Activated CD8-positive, alpha-beta T cell treated with anti-CD3 and anti-CD28 coated beads, Interleukin-2, amount 10 ng/mL, durations not matched to agents 7 days and 5 days (primary cell): ENCODE measurements at regions not wholly inside any gene's neighbourhood (a gene's known extent, or its start where the extent isn't known, plus 50 kb on each side); places are given as distances from the start of the nearest gene placed in this dataset.

Experiments
- ATAC-seq: fragments of 150-1000 bp; cut with Tn5 transposase; one replicate; pipeline ENCODE4 v1.10.0; 2021; ENCODE audit warnings: moderate library complexity
- CTCF ChIA-PET: fragments of 350-600 bp; sonication (Branson Sonifier 250); formaldehyde crosslinking; loops from one replicate; lab custom pipeline; 2021; ENCODE audit warnings: antibody characterized with exemption; lab: Charles Lee
- POLR2A ChIA-PET: fragments of 350-600 bp; sonication (Branson Sonifier 250); formaldehyde crosslinking; loops from one replicate; lab custom pipeline; 2021; ENCODE audit warnings: antibody characterized with exemption; lab: Charles Lee
- DNase-seq: peaks from one replicate; pipeline ENCODE4 v3.0.0-alpha.2; 2020
- H3K27ac Mint-ChIP-seq: one replicate; pipeline ENCODE4 v1.8.0; 2021; ENCODE audit warnings: mild to moderate bottlenecking, mixed read lengths
- H3K27me3 Mint-ChIP-seq: one replicate; pipeline ENCODE4 v1.8.0; 2021; ENCODE audit warnings: low read depth, mixed read lengths
- H3K36me3 Mint-ChIP-seq: one replicate; pipeline ENCODE4 v1.8.0; 2021; ENCODE audit warnings: low read depth, mixed read lengths
- H3K4me1 Mint-ChIP-seq: one replicate; pipeline ENCODE4 v1.8.0; 2021; ENCODE audit warnings: low read depth, mixed read lengths
- H3K4me3 Mint-ChIP-seq: one replicate; pipeline ENCODE4 v1.8.0; 2021; ENCODE audit warnings: mild to moderate bottlenecking, mixed read lengths
- H3K9me3 Mint-ChIP-seq: one replicate; pipeline ENCODE4 v1.8.0; 2022; ENCODE audit warnings: mixed read lengths; ENCODE audit not compliant: insufficient read depth

DNA sequence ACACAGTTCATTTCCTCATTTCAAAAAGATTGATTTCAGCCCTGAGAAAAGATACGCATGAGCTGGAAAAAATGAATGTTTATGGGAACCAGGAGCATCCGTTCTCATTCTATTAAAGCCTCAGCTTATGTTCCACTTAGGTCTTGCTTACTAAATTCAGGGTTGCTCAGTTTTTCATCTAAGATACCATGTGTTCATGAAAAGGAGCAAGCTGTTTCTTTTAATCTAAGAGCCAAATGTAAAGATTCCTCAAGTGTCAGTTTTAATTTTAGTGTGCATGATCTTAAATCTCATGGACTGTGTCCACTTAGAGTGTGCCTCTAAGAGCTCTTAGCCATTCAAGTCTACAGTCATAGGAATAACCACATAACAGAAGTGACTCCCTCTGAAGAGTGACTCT is 141.5 kb upstream of the ARHGAP42 start:
- Mint-ChIP-seq H3K9me3 (no peaks in the 10 kb centered on the region), H3K27me3 (no peaks in the 10 kb centered on the region), H3K27ac (no peak overlapping the region), H3K36me3 (no peaks in the 10 kb centered on the region), H3K4me1 (no peaks in the 10 kb centered on the region), H3K4me3 (no peak overlapping the region)
- DNase-seq (no peak), ATAC-seq (no peak)
- POLR2A ChIA-PET = no interaction called here
- CTCF ChIA-PET = no interaction called here

DNA sequence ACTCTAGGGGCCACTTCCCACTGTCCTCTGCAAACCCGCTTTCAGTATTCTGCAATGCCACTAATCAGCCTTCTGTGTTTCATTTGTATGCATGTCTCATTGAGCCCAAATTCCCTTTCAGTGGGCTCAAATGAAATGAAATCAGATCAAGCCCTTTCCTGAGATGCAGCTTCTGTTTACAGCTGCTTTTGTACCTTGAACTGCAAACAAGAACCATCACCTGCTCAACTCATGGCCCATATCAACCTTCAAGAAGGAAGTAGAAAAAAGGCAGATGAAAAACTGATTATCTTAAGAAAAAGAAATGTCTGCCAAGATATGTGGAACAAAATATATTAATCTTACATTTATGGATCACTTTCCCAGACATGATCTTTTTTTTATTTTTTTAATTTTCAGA is 141.1 kb upstream of the ARHGAP42 start:
- Mint-ChIP-seq H3K27ac (no peak overlapping the region), H3K4me1 (no peaks in the 10 kb centered on the region), H3K9me3 (no peaks in the 10 kb centered on the region), H3K4me3 (no peak overlapping the region), H3K36me3 (no peaks in the 10 kb centered on the region), H3K27me3 (no peaks in the 10 kb centered on the region)
- POLR2A ChIA-PET = no interaction called here
- ATAC-seq = no peak
- no peak for DNase-seq
- CTCF ChIA-PET = no interaction called here

DNA sequence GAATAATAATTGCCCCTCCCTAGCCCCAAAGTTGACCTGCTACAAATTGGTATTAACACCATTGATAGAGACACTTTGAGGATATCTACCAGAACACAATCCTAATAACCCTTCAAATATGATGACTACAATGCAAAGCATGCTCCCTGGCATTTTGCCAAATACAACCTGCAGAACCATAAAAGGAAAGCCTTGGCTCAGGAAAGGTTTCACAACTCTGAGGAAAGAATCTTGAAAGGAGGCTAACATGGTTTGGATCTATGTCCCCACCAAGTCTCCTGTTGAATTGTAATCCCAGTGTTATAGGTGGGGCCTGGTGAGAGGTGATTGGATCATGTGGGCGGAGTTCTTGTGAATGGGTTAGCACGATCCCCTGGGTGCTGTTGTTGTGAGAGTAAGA is 140.4 kb upstream of the ARHGAP42 start:
- CTCF ChIA-PET = no interaction called here
- DNase-seq (no peak), ATAC-seq (no peak)
- Mint-ChIP-seq H3K27ac (no peak overlapping the region), H3K36me3 (no peaks in the 10 kb centered on the region), H3K4me3 (no peak overlapping the region), H3K27me3 (no peaks in the 10 kb centered on the region), H3K9me3 (no peaks in the 10 kb centered on the region), H3K4me1 (no peaks in the 10 kb centered on the region)
- POLR2A ChIA-PET = no interaction called here

GRCh38 chr11:100550298-100550697 is 136.8 kb upstream of the ARHGAP42 start:
- CTCF ChIA-PET = no interaction called here
- ATAC-seq (no peak), DNase-seq (no peak)
- Mint-ChIP-seq H3K36me3 (no peaks in the 10 kb centered on the region), H3K9me3 (no peaks in the 10 kb centered on the region), H3K4me3 (no peak overlapping the region), H3K27me3 (no peaks in the 10 kb centered on the region), H3K4me1 (no peaks in the 10 kb centered on the region), H3K27ac (no peak overlapping the region)
- POLR2A ChIA-PET = no interaction called here

GRCh38 chr11:100550912-100551632 is 136.0 kb upstream of the ARHGAP42 start:
- POLR2A ChIA-PET = no interaction called here
- no peak overlapping the region for H3K4me3 Mint-ChIP-seq
- H3K27ac Mint-ChIP-seq = no peak overlapping the region
- CTCF ChIA-PET = no interaction called here
- H3K4me1 Mint-ChIP-seq = no peaks in the 10 kb centered on the region
- ATAC-seq (no peak), DNase-seq (no peak)
- H3K9me3 Mint-ChIP-seq = no peaks in the 10 kb centered on the region
- no peaks in the 10 kb centered on the region for H3K27me3 Mint-ChIP-seq
- H3K36me3 Mint-ChIP-seq = no peaks in the 10 kb centered on the region

- ChIA-PET CTCF (no interaction called here), POLR2A (no interaction called here)
- Mint-ChIP-seq H3K36me3 (no peaks in the 10 kb centered on the region), H3K4me3 (no peak overlapping the region), H3K27me3 (no peaks in the 10 kb centered on the region), H3K9me3 (no peaks in the 10 kb centered on the region), H3K27ac (no peak overlapping the region), H3K4me1 (no peaks in the 10 kb centered on the region)
- no peak for DNase-seq
- no peak for ATAC-seq
Measured at GRCh38 chr11:100555931-100556330, 131.2 kb upstream of the ARHGAP42 start.

DNA sequence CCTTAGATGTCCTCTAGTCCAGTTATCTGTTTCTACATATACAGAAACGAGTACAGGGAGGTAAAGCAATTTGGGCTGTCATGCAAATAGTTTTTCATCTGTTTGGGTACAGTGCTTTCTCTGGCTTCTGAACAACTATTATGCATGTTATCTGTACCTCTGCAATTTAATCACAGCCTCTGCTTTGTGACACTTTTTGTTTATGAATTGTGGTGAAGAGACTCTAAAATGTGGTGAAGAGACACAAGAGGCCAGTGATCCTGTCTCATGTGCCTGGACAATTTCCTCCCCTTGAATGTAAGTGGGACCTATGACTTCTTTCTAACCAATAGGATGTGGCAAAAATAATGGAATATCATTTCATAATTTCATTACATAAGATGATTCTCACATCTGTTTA is 130.3 kb upstream of the ARHGAP42 start:
- H3K27me3 Mint-ChIP-seq = no peaks in the 10 kb centered on the region
- ChIA-PET POLR2A (no interaction called here), CTCF (no interaction called here)
- DNase-seq (no peak), ATAC-seq (no peak)
- no peaks in the 10 kb centered on the region for H3K4me1 Mint-ChIP-seq
- no peaks in the 10 kb centered on the region for H3K9me3 Mint-ChIP-seq
- H3K27ac Mint-ChIP-seq = no peak overlapping the region
- no peak overlapping the region for H3K4me3 Mint-ChIP-seq
- H3K36me3 Mint-ChIP-seq = no peaks in the 10 kb centered on the region

DNA sequence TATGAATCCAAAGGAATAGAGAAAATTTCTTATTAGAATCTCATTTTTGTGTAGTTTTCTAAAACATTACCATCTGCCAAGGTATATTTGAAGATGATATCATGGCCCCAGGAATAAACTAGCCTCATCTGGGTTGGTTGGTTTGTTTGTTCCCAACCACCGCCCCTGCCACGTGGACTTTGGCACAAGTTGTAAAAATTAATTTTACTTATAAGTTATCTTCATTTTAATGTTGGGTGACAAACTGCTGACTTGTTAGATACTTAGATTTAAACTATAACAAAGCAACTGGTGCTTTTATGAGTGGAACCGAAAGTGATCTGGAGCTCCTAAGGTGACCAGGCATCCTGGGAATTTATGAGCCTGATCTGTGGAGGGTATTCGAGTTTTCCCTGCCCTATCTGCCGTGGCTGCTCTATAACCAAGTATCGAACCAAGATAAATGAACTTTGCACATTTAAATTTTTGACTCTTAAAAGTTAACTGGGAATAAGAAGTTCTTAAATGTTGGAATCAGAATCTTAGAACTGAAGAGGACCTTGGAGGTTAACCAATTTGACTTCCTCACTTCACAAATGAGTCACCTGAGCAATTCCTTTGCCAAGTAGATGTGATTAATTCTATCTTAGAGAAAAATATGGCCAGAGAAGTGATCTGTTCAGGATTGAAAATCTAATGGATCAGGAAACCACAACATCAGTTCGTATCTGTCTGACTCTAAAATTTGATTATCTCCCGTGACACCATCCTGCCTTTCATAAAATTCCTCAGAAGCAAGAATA is 129.1 kb upstream of the ARHGAP42 start:
- Mint-ChIP-seq H3K27ac (no peak overlapping the region), H3K27me3 (no peaks in the 10 kb centered on the region), H3K36me3 (no peaks in the 10 kb centered on the region), H3K9me3 (no peaks in the 10 kb centered on the region), H3K4me3 (no peak overlapping the region), H3K4me1 (no peaks in the 10 kb centered on the region)
- no peak for ATAC-seq
- CTCF ChIA-PET = no interaction called here
- no peak for DNase-seq
- POLR2A ChIA-PET = no interaction called here

DNA sequence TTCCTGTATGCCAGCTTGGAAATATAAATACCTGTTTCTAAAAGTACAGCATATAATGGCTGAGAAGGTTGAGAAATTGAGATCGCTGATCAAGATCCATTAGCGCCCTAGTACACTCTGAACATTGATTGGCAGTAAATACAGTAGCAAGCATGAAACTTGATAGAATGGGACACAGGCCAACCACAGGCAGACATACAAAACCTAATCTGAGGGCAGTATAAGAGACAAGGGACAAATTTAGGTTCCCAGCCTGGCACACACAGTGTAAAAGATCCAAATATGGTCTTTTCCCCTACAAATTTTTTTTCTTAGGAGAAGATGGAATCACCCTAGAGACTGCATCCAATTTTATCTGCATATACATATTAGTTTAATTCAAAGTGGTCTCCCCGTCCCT is 126.5 kb upstream of the ARHGAP42 start:
- H3K27me3 Mint-ChIP-seq = no peaks in the 10 kb centered on the region
- CTCF ChIA-PET = no interaction called here
- no peak overlapping the region for H3K4me3 Mint-ChIP-seq
- ATAC-seq (no peak), DNase-seq (no peak)
- no peaks in the 10 kb centered on the region for H3K4me1 Mint-ChIP-seq
- no peaks in the 10 kb centered on the region for H3K36me3 Mint-ChIP-seq
- POLR2A ChIA-PET = no interaction called here
- H3K9me3 Mint-ChIP-seq = no peaks in the 10 kb centered on the region
- no peak overlapping the region for H3K27ac Mint-ChIP-seq

- ChIA-PET CTCF (no interaction called here), POLR2A (no interaction called here)
- no peak overlapping the region for H3K27ac Mint-ChIP-seq
- H3K36me3 Mint-ChIP-seq = no peaks in the 10 kb centered on the region
- H3K9me3 Mint-ChIP-seq = no peaks in the 10 kb centered on the region
- no peak overlapping the region for H3K4me3 Mint-ChIP-seq
- H3K4me1 Mint-ChIP-seq = no peaks in the 10 kb centered on the region
- no peaks in the 10 kb centered on the region for H3K27me3 Mint-ChIP-seq
- DNase-seq (no peak), ATAC-seq (no peak)
Measured at GRCh38 chr11:100561323-100561722, 125.8 kb upstream of the ARHGAP42 start.

DNA sequence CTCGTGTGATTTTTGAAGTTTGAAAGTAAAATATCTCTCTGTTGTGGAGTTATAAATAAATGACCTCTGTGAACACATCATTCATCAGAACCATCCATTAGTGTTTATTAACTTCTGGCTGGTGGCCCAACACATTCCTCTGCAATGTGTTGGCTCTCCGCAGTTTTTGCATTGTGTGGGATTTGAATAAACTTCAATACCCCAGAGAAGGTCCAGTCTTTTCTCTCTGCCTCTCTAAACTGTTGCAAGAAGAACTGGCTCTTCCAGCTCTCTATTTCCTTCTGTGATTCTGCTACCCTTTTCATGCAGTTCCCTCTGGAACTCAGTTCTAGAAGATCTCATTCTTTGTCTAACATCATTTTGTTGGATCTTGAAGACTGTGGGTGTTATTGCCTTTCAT is 125.0 kb upstream of the ARHGAP42 start:
- CTCF ChIA-PET = no interaction called here
- H3K4me1 Mint-ChIP-seq = no peaks in the 10 kb centered on the region
- no peak overlapping the region for H3K27ac Mint-ChIP-seq
- no peaks in the 10 kb centered on the region for H3K27me3 Mint-ChIP-seq
- no peak overlapping the region for H3K4me3 Mint-ChIP-seq
- no peaks in the 10 kb centered on the region for H3K36me3 Mint-ChIP-seq
- POLR2A ChIA-PET = no interaction called here
- H3K9me3 Mint-ChIP-seq = no peaks in the 10 kb centered on the region
- DNase-seq = no peak
- ATAC-seq = no peak

DNA sequence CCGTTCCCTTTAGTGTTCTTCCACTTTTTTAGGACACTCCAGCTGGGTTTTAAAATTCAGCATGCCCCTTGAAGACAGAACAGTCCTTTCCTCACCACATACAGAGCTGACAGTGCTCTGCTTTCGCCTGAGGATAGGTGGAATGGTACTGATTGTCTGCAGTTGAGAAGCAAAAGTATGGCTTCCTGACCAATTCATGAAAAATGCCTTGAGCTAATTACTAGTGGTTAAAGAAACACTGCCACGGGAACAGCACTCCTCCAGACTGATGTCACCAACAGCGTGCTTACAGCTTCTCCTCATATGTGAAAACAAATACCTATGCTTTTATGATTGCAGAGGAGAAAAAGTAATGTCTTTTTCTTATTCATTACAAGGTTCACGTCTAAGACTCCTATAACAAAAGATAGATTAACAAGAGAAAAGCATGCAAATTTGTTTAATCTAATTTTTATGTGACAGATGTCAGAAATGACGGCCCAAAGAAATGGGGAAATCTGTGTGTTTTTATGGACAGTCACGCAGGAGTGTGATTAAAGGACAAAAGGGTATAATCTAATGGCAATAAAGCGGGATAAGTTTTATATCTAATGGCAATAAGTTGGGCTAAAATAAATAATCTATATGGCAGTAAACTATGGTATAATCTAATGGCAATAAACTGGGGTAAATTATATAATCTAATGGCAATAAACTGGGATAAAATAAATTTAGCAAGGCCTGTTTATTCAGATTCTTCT is 123.4 kb upstream of the ARHGAP42 start:
- Mint-ChIP-seq H3K4me1 (no peaks in the 10 kb centered on the region), H3K27ac (no peak overlapping the region), H3K9me3 (no peaks in the 10 kb centered on the region), H3K36me3 (no peaks in the 10 kb centered on the region), H3K27me3 (no peaks in the 10 kb centered on the region), H3K4me3 (no peak overlapping the region)
- DNase-seq (no peak), ATAC-seq (no peak)
- CTCF ChIA-PET = no interaction called here
- POLR2A ChIA-PET = no interaction called here
